ENCODE measurements at regions not wholly inside any gene's neighbourhood (a gene's known extent, or its start where the extent isn't known, plus 50 kb on each side); places are given as distances from the start of the nearest gene placed in this dataset.

DNA sequence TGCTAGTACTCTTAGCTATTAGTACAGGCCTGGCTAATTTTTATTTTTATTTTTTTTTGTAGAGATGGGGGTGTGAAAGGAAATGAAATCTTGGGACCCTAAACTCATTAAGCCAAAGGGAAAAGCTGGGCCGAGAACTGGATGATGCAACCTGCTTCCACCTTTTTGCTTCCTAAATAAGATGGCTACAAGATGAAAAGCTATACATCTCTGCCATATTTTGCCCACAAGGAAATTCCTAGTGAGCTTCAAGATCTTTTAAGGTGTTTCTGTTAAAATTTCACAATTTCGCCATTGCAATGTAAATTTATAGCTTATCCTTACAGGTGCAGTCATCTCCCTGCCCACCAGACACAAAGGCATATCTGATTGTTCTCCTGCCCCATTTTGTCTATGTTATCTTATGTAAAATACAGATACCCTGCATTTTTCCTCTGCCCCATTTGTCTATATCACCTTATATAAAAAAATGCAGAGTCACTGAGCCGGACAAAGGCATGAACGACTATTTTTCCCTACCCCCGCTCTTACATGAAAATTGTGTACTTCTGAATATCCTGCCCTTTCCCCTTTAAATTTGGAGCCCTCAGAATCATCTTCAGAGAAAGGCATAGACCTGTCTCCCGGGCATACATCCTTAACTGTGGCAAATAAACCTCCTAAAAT, 112.0 kb upstream of the SLC38A2 start:
- no peak overlapping the region for H3K4me3 ChIP-seq (replicated peaks in 1 of 2; ENCODE audit: low read depth in 2 of 2, low read length in 2 of 2)
- TF ChIP-seq, protein P1, sequence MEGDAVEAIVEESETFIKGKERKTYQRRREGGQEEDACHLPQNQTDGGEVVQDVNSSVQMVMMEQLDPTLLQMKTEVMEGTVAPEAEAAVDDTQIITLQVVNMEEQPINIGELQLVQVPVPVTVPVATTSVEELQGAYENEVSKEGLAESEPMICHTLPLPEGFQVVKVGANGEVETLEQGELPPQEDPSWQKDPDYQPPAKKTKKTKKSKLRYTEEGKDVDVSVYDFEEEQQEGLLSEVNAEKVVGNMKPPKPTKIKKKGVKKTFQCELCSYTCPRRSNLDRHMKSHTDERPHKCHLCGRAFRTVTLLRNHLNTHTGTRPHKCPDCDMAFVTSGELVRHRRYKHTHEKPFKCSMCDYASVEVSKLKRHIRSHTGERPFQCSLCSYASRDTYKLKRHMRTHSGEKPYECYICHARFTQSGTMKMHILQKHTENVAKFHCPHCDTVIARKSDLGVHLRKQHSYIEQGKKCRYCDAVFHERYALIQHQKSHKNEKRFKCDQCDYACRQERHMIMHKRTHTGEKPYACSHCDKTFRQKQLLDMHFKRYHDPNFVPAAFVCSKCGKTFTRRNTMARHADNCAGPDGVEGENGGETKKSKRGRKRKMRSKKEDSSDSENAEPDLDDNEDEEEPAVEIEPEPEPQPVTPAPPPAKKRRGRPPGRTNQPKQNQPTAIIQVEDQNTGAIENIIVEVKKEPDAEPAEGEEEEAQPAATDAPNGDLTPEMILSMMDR (IDR thresholded peaks at IDR 0.05; ENCODE audit: low read depth, low read length) = no peak
- DNase-seq (ENCODE audit: low read depth in 2 of 2) = no peak

DNA sequence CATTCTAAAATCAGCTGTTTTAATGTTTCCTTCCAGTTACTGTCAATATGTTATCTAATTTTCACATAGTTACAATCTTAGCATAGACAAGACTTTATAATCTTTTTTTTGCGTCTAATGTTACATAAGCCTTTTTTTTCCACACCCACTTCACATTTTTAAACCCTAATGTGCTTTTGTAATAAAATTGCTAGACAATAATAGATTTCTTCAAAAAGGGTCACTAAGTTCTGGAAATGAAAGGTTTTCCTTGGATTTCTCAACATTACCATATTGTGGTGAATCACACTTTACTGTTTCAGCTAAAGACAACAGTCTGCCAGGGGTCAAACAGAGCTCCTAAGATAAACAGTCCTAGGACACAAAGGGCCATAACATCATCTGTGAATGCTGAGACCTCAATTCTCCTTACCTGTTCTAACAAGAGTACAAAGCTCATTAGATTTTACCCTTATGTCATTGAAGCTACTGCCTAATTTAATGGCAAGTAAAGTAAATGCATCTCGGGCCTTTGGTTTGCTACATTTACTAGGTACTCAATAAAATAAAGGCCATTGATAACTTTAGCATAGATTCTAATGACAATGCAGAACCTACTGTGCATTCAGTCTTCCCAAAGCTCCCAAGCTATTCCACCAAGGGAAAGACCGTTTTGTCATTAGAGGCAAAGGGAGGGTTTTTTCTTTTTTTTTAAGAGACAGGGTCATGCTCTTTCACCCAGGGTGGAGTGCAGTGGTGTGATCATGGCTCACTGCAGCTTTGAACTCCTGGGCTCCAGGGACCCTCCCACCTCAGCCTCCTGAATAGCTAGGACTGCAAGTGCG, 111.2 kb upstream of the SLC38A2 start:
- DNase-seq (ENCODE audit: low read depth in 2 of 2) = peak; percentile 71
- H3K4me3 ChIP-seq (replicated peaks in 1 of 2; ENCODE audit: low read depth in 2 of 2, low read length in 2 of 2) = no peak overlapping the region
- TF ChIP-seq, protein P1 (IDR thresholded peaks at IDR 0.05; ENCODE audit: low read depth, low read length) = no peak

DNA sequence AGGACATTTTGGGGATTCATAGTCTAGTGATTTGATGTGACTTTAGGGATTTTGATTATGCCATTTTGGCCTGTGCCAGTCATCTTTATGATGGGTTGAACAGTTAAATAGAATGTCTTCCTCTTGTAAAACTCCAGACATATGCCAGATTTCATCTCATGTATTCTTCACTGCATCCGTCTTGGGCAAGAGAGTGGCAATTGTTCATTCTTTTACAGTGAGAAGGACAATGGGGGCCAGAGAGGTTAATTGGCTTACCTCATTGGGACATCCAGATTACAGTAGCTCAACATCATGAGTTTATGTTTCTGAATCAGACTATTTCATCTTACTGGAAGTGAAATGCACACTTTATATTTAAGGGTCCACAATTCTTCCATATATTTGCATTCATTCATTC, 108.2 kb upstream of the SLC38A2 start:
- no peak overlapping the region for H3K4me3 ChIP-seq (replicated peaks in 1 of 2; ENCODE audit: low read depth in 2 of 2, low read length in 2 of 2)
- DNase-seq (ENCODE audit: low read depth in 2 of 2) = peak in 1 of 2 donors; percentile 61
- TF ChIP-seq, protein P1 (IDR thresholded peaks at IDR 0.05; ENCODE audit: low read depth, low read length) = no peak

DNA sequence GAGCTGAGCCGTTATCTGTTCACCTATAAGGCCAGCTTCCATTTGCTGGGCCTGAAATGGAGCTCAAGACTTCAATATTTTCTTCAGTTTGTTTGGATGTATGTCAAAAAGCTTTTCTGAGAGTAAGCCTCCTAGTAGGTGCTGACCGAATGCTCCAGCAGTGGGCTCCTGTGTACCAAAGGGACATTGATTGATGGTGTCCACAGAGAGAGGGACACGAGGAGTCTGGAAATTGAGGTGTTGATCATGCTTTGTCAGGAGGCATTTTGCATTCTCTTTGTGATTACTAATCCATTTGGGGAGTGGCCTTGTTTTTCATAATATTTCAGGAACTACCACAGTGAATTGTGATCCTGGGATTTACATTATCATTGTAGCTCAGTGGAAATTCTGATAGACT, 107.7 kb upstream of the SLC38A2 start:
- TF ChIP-seq, protein P1 (IDR thresholded peaks at IDR 0.05; ENCODE audit: low read depth, low read length) = no peak
- DNase-seq (ENCODE audit: low read depth in 2 of 2) = no peak

DNA sequence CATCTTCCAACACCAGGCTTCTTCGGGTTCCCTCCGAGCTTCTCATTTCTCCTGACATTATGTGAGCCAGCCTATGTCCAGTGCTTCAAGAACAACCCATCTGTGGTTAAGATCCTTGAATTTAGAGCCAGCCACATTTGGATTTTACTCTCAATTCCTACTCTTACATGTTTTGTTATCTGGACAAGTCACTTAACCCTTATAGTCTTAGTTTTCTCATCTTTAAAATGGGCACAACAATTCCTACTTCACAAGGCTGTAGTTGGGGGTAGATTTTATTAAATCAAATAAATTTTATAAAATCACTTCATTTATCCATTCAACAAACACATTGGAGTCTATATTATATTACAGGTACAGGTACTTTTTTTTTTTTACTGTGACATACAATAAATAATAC, 105.5 kb upstream of the SLC38A2 start:
- DNase-seq (ENCODE audit: low read depth in 2 of 2) = no peak
- H3K4me3 ChIP-seq (replicated peaks in 1 of 2; ENCODE audit: low read depth in 2 of 2, low read length in 2 of 2) = no peak overlapping the region
- TF ChIP-seq, protein P1 (IDR thresholded peaks at IDR 0.05; ENCODE audit: low read depth, low read length) = no peak

More for the DNA sequence above, 107.7 kb upstream of the SLC38A2 start:
- no peak overlapping the region for H3K4me3 ChIP-seq (replicated peaks in 1 of 2; ENCODE audit: low read depth in 2 of 2, low read length in 2 of 2)

DNA sequence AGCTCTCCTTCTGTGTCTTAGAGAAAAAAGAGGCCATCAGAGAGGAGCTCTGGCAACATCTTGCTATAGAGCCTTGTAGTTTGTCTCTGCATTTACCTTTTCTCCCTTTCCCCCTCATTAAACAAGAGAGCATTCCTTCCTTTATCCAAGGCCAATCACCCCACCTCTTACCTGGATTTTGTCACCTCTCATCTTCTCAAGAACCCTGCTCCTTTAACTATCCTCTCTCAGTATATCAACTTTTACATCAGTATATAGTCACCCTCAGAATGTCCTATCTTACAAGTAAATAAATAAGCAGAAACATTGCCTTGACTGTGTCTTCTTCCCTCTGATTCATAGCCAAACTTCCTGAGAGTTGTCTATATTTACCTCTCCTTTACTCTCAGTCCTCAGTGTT, 105.0 kb upstream of the SLC38A2 start:
- TF ChIP-seq, protein P1 (IDR thresholded peaks at IDR 0.05; ENCODE audit: low read depth, low read length) = no peak
- no peak for DNase-seq (ENCODE audit: low read depth in 2 of 2)
- H3K4me3 ChIP-seq (replicated peaks in 1 of 2; ENCODE audit: low read depth in 2 of 2, low read length in 2 of 2) = no peak overlapping the region

All from cardiac fibroblast (primary cell).